ENCODE measurements at regions not wholly inside any gene's neighbourhood (a gene's known extent, or its start where the extent isn't known, plus 50 kb on each side); places are given as distances from the start of the nearest gene placed in this dataset.

DNA sequence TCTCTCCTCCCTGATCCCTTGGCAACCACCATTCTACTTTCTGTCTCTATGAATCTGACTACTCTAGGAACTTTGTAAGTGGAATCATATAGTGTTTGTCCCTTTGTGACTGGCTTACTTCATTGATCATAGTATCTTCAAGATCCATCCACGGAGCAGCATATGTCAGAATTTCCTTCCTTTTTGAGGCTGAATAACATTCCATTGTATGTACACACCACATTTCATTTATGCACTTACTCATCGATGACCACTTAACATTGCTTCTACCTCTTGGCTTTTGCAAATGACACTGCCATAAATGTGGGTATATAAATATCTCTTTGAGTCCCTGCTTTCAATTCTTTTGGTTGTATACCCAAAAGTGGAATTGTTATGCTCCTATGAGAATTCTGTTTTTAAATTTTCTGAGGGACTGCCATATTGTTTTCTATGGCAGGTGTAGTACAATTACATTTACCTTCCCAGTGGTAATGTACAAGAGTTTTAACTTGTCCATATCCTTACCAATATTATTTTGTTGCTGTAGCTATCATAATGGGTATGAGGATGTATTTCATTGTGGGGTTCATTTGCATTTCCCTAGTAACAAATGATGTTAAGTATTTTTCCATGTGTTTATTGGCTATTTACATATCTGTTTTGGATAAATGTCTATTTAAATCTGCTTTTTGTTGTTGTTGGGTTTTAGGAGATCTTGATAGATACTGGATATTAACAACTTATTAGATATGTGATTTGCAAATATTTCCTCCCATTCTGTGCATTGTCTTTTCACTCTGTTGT, 466.1 kb downstream of the C4orf33 start:
- DNase-seq = no peak

- no peak for DNase-seq
Measured at GRCh38 chr4:129565214-129565613, 469.3 kb downstream of the C4orf33 start.

DNA sequence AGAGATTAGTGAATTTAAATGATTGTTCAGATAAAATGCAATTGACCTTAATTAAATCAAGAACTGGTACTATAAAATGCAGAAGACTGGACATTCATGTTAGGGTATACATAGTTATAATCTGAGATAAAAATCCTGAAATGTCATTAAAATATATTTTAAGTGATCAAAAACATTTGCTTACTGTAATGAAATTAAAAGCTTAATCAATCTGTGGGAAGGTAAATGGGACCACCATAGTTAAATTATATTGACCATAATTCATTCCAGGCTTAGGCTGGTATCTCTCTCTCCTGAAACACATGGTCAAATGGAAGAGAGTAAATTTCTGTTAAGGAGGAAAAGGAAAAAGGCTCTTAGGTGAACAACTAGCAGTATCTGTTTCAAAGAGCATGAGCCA, 474.4 kb downstream of the C4orf33 start:
- DNase-seq = no peak

- no peak for DNase-seq
Measured at GRCh38 chr4:129578336-129578735, 482.4 kb downstream of the C4orf33 start.

DNA sequence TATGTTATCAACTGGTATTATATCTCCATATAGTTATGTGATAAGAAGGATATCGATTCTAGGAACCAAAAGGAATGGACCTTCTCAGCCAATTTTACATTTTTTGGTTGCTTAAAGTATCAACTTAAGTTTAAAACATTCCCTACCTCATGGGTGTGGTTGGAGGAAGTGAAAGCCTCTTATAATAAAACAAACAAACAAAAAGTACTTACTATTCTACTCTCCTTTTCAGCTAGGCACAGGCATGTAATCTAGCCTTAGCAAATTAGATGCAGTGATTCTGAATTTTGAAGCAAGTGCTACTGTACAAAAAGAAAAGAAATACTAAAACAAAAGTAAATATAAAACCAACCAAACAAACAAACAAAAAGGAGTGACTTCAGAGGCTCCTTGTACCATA, 485.4 kb downstream of the C4orf33 start:
- no peak for DNase-seq

DNA sequence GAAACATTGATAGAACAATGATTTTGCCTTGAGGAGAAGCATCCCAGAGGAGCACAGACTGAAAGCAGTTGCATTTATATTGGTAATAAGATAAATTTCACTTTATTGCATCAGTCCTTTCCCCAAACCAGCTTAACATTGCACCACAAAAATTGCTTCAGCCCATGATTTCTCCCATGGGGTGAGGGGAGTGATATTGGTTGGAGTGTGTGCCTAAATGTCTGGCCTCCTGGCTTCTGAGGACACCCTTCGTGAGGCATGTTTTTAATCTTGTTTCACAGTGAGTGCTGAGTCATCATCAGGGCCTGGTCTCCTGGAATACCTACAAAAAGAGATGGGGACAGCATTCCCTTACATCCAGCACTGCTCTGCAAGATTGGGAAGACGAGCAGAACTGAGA, 487.9 kb downstream of the C4orf33 start:
- DNase-seq = no peak

- DNase-seq = no peak
Measured at GRCh38 chr4:129598582-129598981, 502.6 kb downstream of the C4orf33 start.

DNA sequence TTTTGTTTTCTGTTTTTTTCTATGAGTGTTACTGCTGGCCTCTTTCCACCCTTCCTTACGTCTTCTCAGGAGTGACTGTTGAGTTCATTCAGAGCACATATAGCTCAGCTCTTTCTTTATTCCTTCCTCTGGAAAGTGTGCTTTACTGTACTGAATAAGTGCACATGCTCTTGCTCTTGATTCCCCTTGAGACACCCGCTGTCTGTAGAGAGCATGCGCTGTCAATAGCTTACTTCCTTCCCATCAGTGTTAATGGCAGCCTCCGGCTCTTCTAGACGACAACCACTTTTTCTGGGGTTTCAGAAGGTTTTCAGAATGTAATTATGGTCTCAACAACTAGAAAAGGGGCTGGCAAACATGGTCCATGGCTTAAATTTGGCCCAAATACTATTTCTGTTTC, 504.9 kb downstream of the C4orf33 start:
- DNase-seq = no peak

DNA sequence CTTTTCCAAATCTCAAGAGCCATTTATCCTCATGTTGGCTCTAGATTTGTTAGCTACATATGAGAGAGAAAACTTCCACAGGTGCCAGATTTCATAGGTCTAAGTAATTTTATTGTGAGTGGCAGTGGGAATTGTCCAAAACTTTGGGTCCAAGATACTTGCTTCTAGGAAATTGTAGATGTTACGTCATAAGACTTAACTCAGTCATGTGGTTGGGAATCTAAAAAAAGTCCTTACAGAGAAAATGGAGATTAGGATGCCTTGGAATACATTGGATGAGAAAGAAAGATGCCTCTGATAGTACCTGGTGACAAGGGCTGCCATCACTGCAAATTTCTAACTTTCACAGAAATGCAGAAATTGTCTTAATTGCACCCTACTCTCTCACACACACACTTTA, 506.5 kb downstream of the C4orf33 start:
- no peak for DNase-seq

GRCh38 chr4:129603241-129603931, 507.4 kb downstream of the C4orf33 start:
- DNase-seq = no peak

GRCh38 chr4:129604632-129605255, 508.8 kb downstream of the C4orf33 start:
- no peak for DNase-seq

- no peak for DNase-seq
Measured at GRCh38 chr4:129614611-129615010, 518.7 kb downstream of the C4orf33 start.

DNA sequence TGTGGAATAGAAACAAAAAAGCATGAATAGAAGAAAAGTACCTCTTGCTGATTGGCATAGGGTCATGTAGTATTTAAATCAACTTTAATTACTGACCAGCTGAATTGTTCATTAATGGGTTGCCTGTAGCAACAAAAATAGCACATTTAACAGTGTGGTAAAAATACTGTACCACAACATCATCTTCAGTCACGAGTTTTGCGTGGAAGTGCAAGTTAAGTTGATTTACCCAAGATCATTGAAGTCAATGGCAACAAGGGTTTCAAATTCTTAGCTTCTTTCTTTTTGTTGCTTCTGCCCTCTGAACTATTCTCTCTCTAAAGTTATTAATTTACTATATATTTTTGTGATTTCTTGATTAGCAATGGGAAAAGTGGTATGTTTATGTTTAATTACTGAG, 526.6 kb downstream of the C4orf33 start:
- no peak for DNase-seq

DNA sequence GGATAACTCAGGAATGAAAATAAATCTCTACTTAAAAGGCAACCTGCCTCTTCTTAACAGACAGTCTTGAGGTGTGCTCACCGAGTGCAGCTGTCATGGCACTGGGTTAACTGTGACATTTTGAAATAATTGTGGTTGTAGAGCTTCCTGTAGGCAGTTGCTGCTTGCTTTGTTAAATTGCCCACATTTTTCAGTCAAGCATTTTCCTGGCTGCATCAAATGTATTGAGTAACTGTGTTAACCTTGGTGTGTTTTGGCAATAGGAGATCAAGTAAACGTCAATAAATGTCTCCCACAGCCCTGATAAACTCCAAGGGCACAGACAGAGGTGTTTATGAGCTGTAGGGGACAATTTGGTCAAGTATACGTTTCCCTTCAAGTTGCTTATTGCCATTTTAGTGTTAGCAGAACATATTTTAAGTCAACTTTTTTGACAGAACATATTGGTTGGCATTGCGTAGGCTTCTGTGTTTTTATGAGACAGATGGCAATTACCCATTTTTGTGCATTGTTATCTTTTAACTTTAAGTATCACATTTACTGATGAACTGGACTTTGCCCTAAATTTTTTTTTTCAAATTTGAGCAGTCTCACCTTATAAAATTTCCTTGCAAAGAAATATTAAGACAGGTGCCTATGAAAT, 527.4 kb downstream of the C4orf33 start:
- DNase-seq = no peak

DNA sequence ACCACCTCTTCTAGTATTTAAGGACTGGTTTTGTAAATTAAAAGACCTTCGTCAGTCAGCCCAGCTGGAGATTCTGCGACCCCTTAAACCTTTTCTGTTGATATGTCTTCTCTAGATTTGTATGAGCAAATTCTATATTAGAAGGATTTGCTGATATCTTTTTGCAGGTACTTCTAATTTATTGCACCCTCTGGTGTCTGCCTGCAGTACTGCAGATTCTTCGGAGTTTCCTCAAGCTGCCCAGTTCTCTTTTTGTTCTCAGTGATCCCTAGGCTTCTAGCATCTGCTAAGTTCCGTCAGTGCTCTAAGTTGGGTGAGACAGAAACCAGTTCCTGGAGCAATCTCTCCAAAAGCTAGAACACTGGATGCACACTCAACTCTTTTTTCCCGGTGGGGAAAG, 545.2 kb downstream of the C4orf33 start:
- peak; percentile 7 to 37 for DNase-seq

- peak in 1 of 2 experiments; percentile 32 for DNase-seq
Measured at GRCh38 chr4:129645461-129645860, 549.5 kb downstream of the C4orf33 start.

- no peak for DNase-seq
Measured at GRCh38 chr4:129668092-129668491, 572.1 kb downstream of the C4orf33 start.

DNA sequence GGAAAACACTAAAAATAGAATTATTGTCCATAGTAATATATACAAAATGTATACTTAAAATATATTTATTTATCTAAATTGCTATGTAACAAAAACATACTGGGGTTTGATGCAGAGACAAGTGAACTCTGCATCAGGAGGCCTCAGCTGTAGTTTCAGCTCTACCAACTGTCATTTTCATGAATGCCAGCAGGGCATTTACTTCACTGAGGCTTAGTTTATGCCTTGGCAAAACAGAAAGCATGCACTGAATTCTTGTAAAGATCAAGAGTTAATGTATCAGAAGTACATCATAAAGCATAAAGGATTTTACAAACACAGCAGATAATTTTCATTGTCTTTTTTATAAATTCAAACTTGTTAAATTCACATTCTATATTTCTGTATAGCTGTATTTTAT, 577.0 kb downstream of the C4orf33 start:
- no peak for DNase-seq

GRCh38 chr4:129675036-129675435, 579.1 kb downstream of the C4orf33 start:
- no peak for DNase-seq

GRCh38 chr4:129676934-129677333, 581.0 kb downstream of the C4orf33 start:
- no peak for DNase-seq

- DNase-seq = no peak
Measured at GRCh38 chr4:129682586-129682985, 586.6 kb downstream of the C4orf33 start.

GRCh38 chr4:129707949-129708348, 612.0 kb downstream of the C4orf33 start:
- no peak for DNase-seq

- no peak for DNase-seq
Measured at GRCh38 chr4:129708784-129709183, 612.8 kb downstream of the C4orf33 start.

DNA sequence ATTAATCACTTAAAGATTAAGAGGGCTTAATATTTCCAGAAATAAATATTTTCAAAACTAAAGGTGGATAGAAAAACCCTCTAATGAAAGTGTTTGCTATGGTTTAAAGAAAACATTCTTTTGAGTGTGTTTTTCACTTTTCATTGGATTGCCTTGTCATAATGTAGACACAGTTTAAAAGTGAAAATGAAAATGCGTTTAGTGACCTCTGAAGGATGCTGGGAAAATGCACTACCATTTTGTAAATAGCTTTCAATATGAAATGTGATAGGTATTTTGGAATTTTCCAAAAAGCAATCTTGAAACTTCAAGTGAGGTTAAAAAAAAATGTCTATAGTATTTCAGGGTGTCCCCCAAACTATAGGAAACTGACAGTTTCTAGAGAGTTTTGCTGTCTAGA, 642.2 kb downstream of the C4orf33 start:
- DNase-seq = no peak
